GM18870 (cell line): ENCODE measurements at regions not wholly inside any gene's neighbourhood (a gene's known extent, or its start where the extent isn't known, plus 50 kb on each side); places are given as distances from the start of the nearest gene placed in this dataset.

Experiments
- ATAC-seq: cut with Tn5 transposase; IDR thresholded peaks from one replicate; pipeline ENCODE4 v1.9.1; 2021; ENCODE audit warnings: moderate library complexity; ENCODE audit not compliant: unreplicated experiment

GRCh38 chr14:100658181-100658886, 68.4 kb upstream of the DLK1 start:
- ATAC-seq, result no peak

- ATAC-seq, result no peak
Measured at GRCh38 chr14:100659345-100660001, 67.2 kb upstream of the DLK1 start.

- ATAC-seq, result no peak
Measured at GRCh38 chr14:100660498-100660881, 66.2 kb upstream of the DLK1 start.

- ATAC-seq, result no peak
Measured at GRCh38 chr14:100660882-100661635, 65.6 kb upstream of the DLK1 start.

GRCh38 chr14:100662879-100663760, 63.6 kb upstream of the DLK1 start:
- ATAC-seq, result no peak

- no peak for ATAC-seq
Measured at GRCh38 chr14:100663761-100664052, 63.0 kb upstream of the DLK1 start.

- ATAC-seq, result no peak
Measured at GRCh38 chr14:100664231-100664630, 62.5 kb upstream of the DLK1 start.

- no peak for ATAC-seq
Measured at GRCh38 chr14:100664841-100665510, 61.7 kb upstream of the DLK1 start.

- ATAC-seq, result no peak
Measured at GRCh38 chr14:100665511-100666032, 61.1 kb upstream of the DLK1 start.

GRCh38 chr14:100666403-100666802, 60.3 kb upstream of the DLK1 start:
- ATAC-seq, result no peak

GRCh38 chr14:100666851-100667250, 59.8 kb upstream of the DLK1 start:
- ATAC-seq, result no peak

GRCh38 chr14:100667656-100668055, 59.0 kb upstream of the DLK1 start:
- ATAC-seq, result no peak

GRCh38 chr14:100668352-100668751, 58.3 kb upstream of the DLK1 start:
- ATAC-seq, result no peak

- no peak for ATAC-seq
Measured at GRCh38 chr14:100669011-100669412, 57.7 kb upstream of the DLK1 start.

GRCh38 chr14:100669468-100669867, 57.2 kb upstream of the DLK1 start:
- ATAC-seq, result no peak

GRCh38 chr14:100670017-100670752, 56.5 kb upstream of the DLK1 start:
- no peak for ATAC-seq

GRCh38 chr14:100670753-100671049, 56.0 kb upstream of the DLK1 start:
- ATAC-seq, result no peak

- no peak for ATAC-seq
Measured at GRCh38 chr14:100671386-100671901, 55.2 kb upstream of the DLK1 start.

- no peak for ATAC-seq
Measured at GRCh38 chr14:100671906-100672305, 54.8 kb upstream of the DLK1 start.
